GM20431 (cell line): ENCODE measurements at regions not wholly inside any gene's neighbourhood (a gene's known extent, or its start where the extent isn't known, plus 50 kb on each side); places are given as distances from the start of the nearest gene placed in this dataset.
"Not testable (repeated sequence)": the region's sequence is repeated elsewhere in the genome, so short reads cannot be mapped to it uniquely, and the experiment has no call there.

Experiments used
- in situ Hi-C: fragments of 300-500 bp; cut with MseI, MboI; formaldehyde crosslinking; loops from one replicate; pipeline ENCODE4 v1.15.0; 2020; ENCODE audit warnings: low sequenced_read_pairs; ENCODE audit not compliant: unreplicated experiment

DNA sequence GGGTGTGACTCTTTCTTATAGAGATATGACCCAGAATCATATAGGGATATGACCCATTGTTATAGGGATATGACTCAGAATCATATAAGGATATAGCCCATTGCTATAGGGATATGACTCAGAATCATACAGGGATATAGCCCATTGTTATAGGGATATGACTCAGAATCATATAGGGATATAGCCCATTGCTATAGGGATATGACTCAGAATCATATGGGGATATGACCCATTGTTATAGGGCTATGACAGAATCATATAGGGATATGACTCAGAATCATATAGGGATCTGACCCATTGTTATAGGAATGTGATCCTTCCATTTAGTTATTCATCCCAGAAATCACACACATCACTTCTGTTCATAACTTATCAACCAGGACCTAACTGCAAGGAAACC, 312.2 kb upstream of the ADARB2 start:
- in situ Hi-C loops: no loop called here

DNA sequence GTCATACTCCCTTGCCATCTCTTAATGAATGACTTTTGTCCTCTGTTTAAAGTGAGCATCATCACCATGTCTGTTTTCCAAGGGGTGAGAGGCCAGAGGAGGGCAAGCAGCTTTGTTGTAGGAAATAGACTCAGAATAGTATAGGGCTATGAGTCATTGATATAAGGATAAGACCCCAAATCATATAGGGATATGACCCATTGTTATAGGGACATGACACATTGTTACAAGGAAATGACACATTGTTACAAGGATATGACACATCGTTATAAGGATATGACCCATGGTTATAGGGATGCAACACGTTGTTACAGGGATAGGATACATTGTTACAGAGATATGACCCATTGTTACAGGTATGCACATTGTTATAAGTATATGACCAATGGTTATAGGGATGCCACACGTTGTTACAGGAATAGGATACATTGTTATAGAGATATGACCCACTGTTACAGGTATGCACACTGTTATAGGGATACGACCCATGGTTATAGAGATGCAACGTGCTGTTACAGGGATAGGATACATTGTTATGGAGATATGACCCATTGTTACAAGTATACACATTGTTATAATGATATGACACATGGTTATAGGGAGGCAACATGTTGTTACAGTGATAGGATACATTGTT, 311.1 kb upstream of the ADARB2 start:
- in situ Hi-C loops: no loop called here

DNA sequence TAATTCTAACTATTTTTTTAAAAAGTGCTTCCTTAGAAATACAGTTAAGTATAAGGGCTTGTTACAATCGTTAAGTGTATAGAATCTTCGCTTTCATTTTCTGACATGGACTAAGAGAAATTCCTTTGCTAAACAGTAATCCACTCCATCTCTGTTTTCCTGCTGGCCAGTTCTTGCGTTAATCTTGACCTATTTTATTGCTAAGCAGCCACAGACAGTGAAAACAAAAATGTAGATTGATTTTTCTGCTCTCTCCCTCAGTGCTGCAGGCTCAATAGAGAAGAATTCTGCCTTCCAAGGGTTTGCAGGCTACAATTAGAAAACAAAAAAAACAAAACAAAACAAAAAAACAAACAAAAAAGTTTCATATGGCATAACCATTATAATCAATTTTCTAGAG, 310.4 kb upstream of the ADARB2 start:
- in situ Hi-C loops: no loop called here

DNA sequence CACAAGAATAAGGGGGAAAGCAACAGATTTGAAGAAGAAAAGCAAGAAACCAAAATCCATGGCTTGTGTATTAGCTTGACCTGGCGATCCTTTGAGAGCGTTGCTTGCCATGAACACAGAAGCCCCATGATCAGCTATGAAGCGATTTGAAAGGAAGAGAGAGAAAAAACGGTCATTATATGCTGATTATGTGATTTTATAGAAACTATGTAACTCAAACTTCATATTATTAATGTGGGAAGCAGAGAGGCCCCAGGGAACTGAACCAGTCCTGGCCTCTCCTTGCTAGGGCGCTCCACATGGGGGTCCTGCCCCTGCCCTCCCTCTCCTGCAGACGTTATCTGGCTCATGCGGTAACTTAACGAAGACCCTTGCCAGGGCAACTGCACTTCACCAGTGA, 306.1 kb upstream of the ADARB2 start:
- in situ Hi-C loops: no loop called here

DNA sequence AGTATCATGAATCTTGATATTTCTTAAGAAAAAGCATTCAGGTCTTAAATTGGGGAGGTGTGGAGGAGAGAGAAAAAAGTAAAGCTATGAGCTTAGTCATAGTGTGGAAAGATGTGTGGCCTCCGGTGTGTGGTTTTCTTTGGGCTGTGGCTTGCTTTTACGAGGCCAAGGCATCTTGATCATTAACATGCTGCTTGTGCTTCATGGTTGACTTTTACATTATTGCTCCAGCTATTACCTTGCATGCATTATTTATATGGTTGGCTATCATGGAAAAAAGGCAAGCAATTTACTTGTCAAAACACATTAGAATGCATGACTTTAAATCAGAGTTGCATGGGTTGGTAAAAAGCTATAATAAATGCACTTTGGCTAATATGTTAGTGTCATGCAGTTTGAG, 300.7 kb upstream of the ADARB2 start:
- in situ Hi-C loops: no loop called here

DNA sequence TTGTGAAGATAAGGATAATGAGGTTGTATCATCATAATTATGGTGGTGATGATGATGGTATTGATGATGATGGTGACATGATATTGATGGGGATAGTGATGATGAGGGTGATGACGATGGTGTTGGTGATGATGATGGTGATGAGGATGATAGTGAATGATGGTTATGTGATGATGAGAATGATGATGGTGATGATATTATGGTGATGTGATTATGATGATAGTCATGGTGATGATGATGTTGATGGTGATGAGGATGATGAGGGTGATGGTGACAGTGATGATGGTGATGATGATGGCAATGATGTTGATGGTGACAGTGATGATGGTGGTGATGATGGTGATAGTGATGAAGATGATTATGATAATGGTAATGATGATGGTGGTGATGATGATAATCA, 299.9 kb upstream of the ADARB2 start:
- in situ Hi-C loops: no loop called here

DNA sequence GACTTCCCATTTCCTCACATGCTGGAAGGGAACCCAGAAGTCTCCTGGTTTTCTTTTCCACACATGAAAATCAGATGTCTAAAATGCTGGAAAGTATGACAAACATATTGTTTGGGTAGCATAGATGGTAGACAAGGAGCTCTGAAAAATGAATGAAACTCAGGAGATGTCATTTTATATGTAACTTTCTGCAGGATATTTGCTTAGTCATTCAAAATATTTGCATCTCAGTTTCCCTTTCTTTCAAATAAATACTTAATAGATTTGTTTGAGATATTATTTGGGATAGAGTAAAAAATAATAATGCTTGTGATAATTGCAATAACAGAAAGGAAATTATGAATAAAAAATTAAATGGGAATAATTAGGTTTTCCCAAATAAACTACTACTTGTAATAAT, 298.9 kb upstream of the ADARB2 start:
- in situ Hi-C loops: no loop called here

DNA sequence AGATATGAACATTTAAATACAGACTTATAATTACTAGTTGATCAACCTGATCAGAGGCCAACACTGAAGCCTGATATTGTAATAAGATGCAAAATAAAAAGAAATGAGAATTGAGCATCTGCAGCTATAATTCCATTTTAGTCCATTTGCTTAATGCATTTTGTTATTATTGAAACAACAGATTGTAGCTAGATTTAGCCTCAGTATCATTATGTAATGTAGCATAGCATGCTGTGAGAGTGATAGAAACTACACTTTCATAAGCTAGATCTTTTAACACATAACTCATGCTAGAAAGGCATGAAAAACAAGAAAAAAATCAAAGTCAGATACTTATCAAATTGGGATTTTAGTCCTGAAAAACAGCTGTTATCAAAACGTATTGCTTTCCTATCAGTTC, 292.7 kb upstream of the ADARB2 start:
- in situ Hi-C loops: no loop called here

DNA sequence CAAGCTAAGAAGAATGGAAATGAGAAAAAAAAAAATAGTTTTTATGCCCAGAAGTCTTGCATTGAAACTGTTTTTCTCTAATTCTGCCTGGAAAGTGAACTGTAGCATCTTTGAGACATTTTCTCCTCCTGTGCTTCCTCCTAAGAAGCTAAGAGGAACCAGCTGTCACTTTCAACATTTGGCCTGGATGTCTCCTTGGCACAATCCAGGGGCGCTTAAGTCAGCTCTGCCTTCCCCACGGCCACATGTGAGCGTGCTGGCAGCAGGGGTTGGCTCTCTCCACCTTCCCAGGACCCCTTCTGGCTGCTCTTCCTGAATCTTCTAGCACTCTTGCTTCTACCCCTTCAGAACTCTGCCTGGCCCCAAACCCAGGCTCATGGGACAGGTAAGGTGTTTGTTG, 289.6 kb upstream of the ADARB2 start:
- in situ Hi-C loops: no loop called here

DNA sequence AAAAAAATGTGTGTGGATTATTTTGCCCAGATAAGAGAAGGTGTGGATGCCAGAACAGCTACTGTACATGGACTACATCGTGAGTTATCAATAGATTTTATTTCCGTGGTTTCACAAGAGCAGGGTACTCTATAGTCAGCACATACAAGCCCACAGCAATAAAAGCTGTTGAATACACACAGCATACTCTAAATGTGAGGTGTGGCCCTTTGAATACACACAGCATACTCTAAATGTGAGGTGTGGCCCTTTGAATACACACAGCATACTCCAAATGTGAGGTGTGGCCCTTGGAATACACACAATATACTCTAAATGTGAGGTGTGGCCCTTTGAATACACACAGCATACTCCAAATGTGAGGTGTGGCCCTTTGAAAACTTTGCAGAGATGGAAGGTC, 287.4 kb upstream of the ADARB2 start:
- in situ Hi-C loops: not testable (repeated sequence)

DNA sequence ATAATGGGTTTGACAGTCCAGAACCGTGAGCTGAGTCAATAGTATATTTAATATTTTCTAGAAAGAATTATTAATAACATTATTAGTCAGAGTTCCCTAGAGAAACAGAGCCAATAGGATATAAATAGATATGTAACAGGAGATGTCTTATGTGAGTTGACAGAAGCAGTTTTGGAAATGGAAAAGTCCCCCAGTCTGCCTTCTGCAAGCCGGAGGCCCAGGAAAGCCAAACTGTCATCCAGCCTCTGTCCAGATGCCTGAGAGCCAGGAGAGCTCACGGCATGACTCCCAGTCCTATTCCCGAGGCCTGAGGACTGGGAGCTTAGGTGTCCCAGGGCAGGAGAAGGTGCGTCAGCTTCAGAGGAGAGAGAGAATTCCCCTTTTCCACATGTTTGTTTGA, 286.4 kb upstream of the ADARB2 start:
- in situ Hi-C loops: no loop called here

DNA sequence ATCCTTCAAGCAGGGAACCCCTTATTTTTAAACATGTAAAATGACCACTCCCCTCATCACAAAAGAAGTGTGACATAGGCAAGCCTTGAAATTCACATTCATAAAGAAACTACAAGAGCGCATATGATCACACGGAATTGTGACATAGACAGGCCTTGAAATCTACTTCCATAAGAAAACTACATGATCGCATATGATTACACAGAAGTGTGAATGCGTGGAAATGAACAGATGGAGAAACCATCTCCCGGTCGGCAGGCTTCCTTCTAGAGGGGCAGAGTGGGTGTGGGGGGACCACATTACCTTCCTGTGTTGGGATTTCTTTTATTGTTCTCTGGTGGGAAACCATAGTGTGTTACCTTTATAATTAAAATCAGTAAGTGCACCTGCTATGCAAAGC, 285.1 kb upstream of the ADARB2 start:
- in situ Hi-C loops: no loop called here

DNA sequence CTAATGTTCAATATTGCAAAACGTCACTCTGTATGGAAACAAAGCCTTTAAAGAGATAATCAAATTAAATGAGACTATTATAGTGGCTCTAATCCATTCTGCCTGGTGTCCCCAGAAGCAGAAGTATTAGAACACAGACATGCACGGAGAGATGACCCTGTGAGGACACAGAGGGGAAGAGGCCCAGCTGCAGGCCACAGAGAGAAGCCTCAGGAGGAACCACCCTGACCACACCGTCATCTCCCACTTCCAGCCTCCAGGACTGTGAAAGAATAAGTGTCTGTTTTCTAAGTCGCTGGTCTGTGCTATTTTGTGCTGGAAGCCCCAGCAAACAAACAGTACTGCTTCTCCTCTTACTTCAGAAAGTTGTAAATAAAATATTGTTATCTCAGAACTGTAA, 283.5 kb upstream of the ADARB2 start:
- in situ Hi-C loops: no loop called here

DNA sequence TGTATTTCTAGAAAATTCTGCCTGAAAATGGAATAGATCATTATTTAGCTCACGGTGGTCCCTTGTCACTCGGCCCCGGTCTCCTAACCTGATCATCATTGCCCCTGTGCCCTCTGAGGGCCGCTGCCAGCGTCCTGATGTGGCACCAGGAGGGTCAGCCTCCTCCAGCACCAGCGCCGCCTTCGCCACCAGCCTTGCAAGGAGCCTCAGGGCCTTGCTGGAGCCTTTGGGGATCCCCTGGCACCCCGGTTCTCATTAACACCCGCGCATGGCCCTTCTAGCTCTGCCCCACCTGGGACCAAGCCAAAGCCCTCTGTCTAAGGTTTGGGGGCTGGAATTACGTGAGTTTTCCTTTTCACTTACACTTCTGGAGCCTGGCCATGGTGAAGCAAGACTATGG, 282.5 kb upstream of the ADARB2 start:
- in situ Hi-C loops: no loop called here

DNA sequence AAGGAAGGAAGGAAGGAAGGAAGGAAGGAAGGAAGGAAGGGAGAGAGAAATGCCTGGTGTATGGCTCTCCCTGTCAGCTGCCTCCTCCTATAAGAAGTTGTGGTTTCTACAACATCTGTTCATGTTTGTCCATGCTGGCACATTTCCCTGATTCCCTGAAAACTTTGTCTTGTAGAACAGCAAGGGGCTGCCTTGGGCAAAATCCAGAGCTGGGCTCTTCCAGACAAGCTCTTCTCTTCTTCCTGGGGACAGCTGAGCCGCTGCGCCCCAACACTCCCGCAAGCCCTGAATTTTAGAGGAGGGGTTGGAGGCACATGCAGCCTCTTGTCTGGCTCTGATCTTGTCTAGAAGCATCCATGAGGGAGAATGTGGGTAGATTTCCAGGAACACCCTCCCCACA, 282.0 kb upstream of the ADARB2 start:
- in situ Hi-C loops: no loop called here

DNA sequence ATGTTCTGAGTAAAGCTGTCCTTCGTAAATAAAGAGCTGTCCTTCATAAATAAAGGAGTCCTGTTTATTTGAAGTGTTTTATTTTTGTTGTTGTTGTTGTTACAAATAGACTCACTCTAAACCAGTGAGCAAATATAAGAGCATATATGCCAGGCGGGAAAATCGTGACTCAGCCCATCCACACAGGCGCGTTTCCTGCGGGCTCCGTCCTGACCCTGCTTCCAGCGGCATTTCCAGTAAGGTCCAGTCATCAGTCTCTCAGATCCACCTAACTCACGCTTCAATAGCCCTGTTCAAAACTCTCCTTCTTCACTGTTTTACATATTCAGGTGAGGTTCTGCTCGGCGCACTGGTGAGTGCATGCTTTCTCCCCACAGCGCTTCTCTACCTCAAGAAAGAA, 277.2 kb upstream of the ADARB2 start:
- in situ Hi-C loops: no loop called here

DNA sequence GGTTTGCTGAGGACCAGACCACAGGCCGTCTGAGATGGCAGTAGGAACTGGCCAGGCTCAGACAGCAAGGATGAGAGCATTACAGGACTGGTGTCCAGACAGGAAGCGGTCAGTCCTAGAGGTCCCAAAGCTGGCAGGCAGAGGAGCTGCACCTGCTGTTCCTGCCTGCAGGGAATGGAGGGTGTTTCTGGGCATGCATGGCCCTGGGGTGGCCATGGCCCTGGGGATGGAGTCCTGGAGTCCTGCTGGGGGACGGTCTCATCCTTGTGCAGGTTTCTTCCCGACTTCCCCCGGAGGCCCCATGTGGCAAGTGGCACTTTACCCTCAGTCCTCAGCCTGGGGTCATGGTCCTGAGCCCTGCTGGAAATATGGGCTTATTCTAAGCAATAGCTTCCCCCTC, 274.9 kb upstream of the ADARB2 start:
- in situ Hi-C loops: no loop called here

DNA sequence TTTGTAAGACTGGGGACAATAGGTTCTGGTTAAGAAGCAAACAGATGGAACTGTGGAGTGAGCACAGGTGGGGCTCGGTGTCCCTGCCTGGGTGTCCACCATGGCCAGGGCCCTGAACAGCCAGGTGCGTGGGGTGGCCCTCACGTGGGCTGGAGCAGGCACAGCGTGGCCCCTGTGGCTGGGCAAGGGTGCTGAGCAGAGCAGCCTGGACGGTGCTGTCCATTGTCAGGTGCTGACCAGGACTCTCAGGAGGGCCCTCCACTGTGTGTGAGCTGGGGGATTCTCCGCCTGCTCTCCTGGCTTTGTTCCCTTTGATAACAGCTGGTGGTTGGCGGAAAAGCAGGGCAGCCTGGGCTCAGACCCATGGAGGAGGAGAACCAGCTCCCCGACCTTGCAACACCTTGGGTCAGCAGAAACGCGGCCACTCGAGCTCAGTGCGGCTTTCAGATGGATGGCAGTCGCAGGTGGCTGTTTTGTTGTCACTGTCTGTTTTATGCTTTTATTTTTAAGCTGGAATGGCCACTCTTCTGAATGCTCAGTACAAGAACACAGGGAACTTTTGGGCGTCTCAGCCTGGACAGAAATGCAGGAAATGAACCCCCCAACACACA, 273.9 kb upstream of the ADARB2 start:
- in situ Hi-C loops: no loop called here

DNA sequence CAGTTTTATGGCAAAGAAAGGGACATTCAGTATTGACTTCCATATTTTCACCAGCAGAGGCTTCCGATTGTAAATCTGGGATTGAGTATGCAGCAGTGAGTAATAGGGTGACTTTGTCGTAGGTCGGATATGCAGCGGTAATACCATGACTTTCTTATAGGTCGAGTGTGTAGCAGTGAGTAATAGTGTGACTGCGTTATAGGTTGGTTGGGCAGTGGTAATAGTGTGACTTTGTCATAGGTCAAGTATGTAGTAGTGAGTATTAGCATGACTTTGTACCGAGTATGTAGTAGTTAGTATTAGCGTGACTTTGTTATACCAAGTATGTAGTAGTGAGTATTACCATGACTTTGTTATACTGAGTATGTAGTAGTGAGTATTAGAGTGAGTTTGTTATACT, 268.2 kb upstream of the ADARB2 start:
- in situ Hi-C loops: no loop called here

DNA sequence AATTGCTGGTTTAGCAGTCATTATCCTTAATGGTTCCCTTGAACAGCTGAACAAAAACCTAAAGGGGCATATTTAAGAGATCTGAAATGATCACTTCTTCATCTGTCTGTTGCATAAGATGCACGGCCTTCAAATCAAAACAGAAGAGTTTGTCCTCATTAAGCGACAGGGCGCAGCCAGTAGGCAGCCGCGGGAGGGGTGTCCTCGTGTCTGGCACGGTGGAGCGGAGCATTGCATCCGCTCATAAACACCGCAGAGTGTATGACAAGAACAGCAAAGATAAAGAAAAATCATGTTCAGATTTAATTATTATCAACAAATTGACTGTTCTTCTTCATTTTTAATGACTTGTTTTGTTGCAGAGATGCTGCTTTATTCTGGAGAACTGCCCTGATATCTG, 255.6 kb upstream of the ADARB2 start:
- in situ Hi-C loops: no loop called here

DNA sequence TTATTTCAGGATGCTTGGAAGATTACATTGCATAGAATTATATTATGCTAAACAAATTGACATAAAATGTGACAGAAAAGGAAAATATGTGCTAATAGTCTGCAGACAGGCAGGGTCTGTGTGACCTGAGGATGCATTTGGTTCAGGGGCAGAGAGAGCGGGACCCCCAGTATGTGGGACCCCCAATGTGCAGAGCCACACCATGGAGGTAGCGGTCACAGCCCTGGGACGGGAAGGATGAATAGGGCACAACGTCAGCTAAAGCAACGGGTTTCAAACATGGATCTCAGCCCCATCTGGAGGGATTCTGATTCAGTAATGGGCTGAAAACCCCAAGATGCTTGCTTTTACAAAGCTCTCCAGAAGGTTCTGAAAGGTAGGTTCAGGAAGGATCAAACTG, 251.8 kb upstream of the ADARB2 start:
- in situ Hi-C loops: no loop called here

DNA sequence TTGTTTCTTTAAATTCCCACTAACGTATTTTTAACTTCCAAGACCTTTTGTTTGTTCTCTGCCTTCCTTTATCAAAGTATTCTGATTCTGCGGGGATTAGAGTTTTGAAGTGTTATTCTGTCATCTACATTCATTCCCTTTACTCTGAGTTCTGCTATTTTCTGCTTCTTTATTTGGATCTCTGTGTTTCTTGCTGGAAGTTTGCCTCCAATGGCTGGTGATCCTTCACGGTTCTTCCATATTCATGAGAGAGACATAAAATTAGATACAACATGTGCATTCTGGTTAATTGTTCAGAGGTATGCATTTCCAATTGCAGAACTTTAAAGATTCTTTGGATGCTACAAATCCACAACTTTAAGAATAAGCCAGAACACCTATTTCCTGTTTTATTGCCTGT, 244.7 kb upstream of the ADARB2 start:
- in situ Hi-C loops: no loop called here
